ENCODE measurements at regions not wholly inside any gene's neighbourhood (a gene's known extent, or its start where the extent isn't known, plus 50 kb on each side); places are given as distances from the start of the nearest gene placed in this dataset.

DNA sequence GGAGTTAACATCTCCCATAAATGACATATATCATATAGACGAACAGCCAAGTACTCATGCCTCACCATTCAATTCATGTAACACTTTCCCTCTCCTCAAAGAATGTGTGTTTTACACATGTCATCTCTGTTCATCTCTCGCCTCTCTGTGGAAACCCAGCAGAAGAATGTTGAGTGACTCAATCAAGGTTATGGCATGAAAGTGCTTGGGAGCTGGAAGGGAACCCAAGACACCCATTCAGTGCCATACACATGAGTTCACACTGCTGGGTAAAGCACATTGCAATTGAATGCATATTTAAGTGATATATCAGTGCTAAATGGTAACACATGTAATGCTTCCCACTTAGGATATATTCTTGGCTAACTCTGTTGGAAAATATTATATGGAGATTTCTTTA, 322.9 kb downstream of the PTEN start:
- no peak for TF ChIP-seq ZNF501 (tag by site-specific recombination; IDR thresholded peaks at IDR 0.05)
- CTCF ChIA-PET = interaction anchor here (0.9 kb wide), 1 partner anchor 22 kb away, joined by 3 read pairs; no protein-coding TSS in a partner anchor
- no peak overlapping the region for H3K4me3 ChIP-seq (ENCODE audit: low read depth, low read length)
- POLR2A ChIA-PET = no interaction called here
- H3K9me3 ChIP-seq (ENCODE audit: control insufficient read depth, insufficient read depth, low read depth, low read length) = no peaks in the 10 kb centered on the region
- H3K4me1 ChIP-seq (ENCODE audit: control insufficient read depth, insufficient read depth, low read length) = peaks cover 8% of the 10 kb centered on the region
- H3K27ac ChIP-seq (ENCODE audit: extremely low read depth, low read depth, low read length) = no peak overlapping the region
- no peaks in the 10 kb centered on the region for H3K36me3 ChIP-seq (ENCODE audit: control insufficient read depth in 2 of 2, insufficient read depth in 1 of 2, low read length in 2 of 2)

DNA sequence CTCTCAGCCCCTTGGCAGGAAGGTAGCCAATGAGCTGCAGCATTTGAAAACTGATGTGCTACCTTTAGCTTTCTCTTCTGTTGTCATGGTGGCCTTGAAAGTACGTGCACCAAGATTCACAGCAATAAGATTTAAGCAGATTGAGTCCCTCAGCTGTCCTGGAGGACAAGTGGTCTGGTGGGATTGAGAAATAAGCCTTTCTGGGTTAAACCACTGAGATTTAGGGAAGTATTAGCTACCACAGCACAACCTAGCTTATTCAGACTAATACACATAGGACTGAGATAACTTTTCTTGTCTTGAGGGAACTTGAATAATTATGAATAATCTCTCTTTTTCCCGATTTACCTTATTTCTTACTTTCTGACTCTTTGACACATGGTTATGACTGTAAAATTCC, 324.0 kb downstream of the PTEN start:
- H3K27ac ChIP-seq (ENCODE audit: extremely low read depth, low read depth, low read length) = no peak overlapping the region
- ChIA-PET CTCF (interaction anchor here (0.6 kb wide), 1 partner anchor 131 kb away, joined by 3 read pairs; no protein-coding TSS in a partner anchor), POLR2A (no interaction called here)
- peaks cover 3% of the 10 kb centered on the region for H3K4me1 ChIP-seq (ENCODE audit: control insufficient read depth, insufficient read depth, low read length)
- no peak for TF ChIP-seq ZBTB1 (tag by site-specific recombination; IDR thresholded peaks at IDR 0.05)
- TF ChIP-seq ZNF19 (tag by site-specific recombination; IDR thresholded peaks at IDR 0.05; ENCODE audit: low read depth) = no peak
- TF ChIP-seq ZNF214 (tag by site-specific recombination; IDR thresholded peaks at IDR 0.05; ENCODE audit: borderline replicate concordance) = no peak
- TF ChIP-seq, protein P1, sequence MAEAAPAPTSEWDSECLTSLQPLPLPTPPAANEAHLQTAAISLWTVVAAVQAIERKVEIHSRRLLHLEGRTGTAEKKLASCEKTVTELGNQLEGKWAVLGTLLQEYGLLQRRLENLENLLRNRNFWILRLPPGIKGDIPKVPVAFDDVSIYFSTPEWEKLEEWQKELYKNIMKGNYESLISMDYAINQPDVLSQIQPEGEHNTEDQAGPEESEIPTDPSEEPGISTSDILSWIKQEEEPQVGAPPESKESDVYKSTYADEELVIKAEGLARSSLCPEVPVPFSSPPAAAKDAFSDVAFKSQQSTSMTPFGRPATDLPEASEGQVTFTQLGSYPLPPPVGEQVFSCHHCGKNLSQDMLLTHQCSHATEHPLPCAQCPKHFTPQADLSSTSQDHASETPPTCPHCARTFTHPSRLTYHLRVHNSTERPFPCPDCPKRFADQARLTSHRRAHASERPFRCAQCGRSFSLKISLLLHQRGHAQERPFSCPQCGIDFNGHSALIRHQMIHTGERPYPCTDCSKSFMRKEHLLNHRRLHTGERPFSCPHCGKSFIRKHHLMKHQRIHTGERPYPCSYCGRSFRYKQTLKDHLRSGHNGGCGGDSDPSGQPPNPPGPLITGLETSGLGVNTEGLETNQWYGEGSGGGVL (tag by site-specific recombination; IDR thresholded peaks at IDR 0.05) = no peak
- TF ChIP-seq ZNF654 (tag by site-specific recombination; IDR thresholded peaks at IDR 0.05; ENCODE audit: low read depth) = no peak
- TF ChIP-seq, protein P2, sequence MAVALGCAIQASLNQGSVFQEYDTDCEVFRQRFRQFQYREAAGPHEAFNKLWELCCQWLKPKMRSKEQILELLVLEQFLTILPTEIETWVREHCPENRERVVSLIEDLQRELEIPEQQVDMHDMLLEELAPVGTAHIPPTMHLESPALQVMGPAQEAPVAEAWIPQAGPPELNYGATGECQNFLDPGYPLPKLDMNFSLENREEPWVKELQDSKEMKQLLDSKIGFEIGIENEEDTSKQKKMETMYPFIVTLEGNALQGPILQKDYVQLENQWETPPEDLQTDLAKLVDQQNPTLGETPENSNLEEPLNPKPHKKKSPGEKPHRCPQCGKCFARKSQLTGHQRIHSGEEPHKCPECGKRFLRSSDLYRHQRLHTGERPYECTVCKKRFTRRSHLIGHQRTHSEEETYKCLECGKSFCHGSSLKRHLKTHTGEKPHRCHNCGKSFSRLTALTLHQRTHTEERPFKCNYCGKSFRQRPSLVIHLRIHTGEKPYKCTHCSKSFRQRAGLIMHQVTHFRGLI (tag by site-specific recombination; IDR thresholded peaks at IDR 0.05) = no peak
- TF ChIP-seq ZNF112 (tag by site-specific recombination; IDR thresholded peaks at IDR 0.05) = no peak
- TF ChIP-seq, protein P3, sequence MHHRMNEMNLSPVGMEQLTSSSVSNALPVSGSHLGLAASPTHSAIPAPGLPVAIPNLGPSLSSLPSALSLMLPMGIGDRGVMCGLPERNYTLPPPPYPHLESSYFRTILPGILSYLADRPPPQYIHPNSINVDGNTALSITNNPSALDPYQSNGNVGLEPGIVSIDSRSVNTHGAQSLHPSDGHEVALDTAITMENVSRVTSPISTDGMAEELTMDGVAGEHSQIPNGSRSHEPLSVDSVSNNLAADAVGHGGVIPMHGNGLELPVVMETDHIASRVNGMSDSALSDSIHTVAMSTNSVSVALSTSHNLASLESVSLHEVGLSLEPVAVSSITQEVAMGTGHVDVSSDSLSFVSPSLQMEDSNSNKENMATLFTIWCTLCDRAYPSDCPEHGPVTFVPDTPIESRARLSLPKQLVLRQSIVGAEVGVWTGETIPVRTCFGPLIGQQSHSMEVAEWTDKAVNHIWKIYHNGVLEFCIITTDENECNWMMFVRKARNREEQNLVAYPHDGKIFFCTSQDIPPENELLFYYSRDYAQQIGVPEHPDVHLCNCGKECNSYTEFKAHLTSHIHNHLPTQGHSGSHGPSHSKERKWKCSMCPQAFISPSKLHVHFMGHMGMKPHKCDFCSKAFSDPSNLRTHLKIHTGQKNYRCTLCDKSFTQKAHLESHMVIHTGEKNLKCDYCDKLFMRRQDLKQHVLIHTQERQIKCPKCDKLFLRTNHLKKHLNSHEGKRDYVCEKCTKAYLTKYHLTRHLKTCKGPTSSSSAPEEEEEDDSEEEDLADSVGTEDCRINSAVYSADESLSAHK (tag by site-specific recombination; IDR thresholded peaks at IDR 0.05) = no peak
- H3K9me3 ChIP-seq (ENCODE audit: control insufficient read depth, insufficient read depth, low read depth, low read length) = no peaks in the 10 kb centered on the region
- H3K36me3 ChIP-seq (ENCODE audit: control insufficient read depth in 2 of 2, insufficient read depth in 1 of 2, low read length in 2 of 2) = no peaks in the 10 kb centered on the region
- no peak overlapping the region for H3K4me3 ChIP-seq (ENCODE audit: low read depth, low read length)

DNA sequence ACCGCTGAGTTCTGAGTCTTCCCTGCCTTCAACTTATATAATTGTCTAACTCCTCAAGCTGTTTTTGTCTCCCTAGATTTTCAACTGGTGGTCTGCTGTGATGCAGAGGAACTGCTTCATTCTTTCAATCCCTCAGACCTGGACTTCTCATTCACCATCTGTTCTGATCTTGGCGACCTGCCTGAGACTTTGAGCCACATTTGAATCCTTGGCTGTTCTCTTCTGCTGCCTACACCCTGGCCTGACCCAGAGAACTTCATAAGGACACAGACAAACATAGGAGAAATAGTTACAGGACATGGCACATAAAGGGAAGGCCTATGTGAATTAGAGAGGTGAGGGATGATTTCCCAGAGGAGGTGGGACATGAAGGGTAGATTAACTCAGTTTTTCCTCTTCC, 326.7 kb downstream of the PTEN start:
- H3K4me1 ChIP-seq (ENCODE audit: control insufficient read depth, insufficient read depth, low read length) = peaks cover 4% of the 10 kb centered on the region
- no peaks in the 10 kb centered on the region for H3K9me3 ChIP-seq (ENCODE audit: control insufficient read depth, insufficient read depth, low read depth, low read length)
- ChIA-PET POLR2A (no interaction called here), CTCF (interaction anchor here (1.2 kb wide), 1 partner anchor 13 kb away, joined by 4 read pairs; no protein-coding TSS in a partner anchor)
- no peaks in the 10 kb centered on the region for H3K36me3 ChIP-seq (ENCODE audit: control insufficient read depth in 2 of 2, insufficient read depth in 1 of 2, low read length in 2 of 2)
- H3K4me3 ChIP-seq (ENCODE audit: low read depth, low read length) = no peak overlapping the region
- TF ChIP-seq KLF7 (tag by site-specific recombination; IDR thresholded peaks at IDR 0.05; ENCODE audit: borderline replicate concordance) = no peak
- peak; percentile 46; the same call in 1 of the 2 replicates for TF ChIP-seq ZNF341 (tag by site-specific recombination; IDR thresholded peaks at IDR 0.05; ENCODE audit: low read depth)
- no peak for TF ChIP-seq ZNF211 (tag by site-specific recombination; IDR thresholded peaks at IDR 0.05; ENCODE audit: low read depth)
- TF ChIP-seq ZNF350 (tag by site-specific recombination; IDR thresholded peaks at IDR 0.05) = no peak
- TF ChIP-seq ZNF175 (tag by site-specific recombination; IDR thresholded peaks at IDR 0.05) = no peak
- no peak for TF ChIP-seq ZNF600 (tag by site-specific recombination; IDR thresholded peaks at IDR 0.05)
- TF ChIP-seq, protein P4, sequence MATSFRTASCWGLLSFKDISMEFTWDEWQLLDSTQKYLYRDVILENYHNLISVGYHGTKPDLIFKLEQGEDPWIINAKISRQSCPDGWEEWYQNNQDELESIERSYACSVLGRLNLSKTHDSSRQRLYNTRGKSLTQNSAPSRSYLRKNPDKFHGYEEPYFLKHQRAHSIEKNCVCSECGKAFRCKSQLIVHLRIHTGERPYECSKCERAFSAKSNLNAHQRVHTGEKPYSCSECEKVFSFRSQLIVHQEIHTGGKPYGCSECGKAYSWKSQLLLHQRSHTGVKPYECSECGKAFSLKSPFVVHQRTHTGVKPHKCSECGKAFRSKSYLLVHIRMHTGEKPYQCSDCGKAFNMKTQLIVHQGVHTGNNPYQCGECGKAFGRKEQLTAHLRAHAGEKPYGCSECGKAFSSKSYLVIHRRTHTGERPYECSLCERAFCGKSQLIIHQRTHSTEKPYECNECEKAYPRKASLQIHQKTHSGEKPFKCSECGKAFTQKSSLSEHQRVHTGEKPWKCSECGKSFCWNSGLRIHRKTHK (tag by site-specific recombination; IDR thresholded peaks at IDR 0.05) = no peak
- no peak for TF ChIP-seq ZNF416 (tag by site-specific recombination; IDR thresholded peaks at IDR 0.05)
- TF ChIP-seq ZBTB1 (tag by site-specific recombination; IDR thresholded peaks at IDR 0.05) = no peak
- no peak overlapping the region for H3K27ac ChIP-seq (ENCODE audit: extremely low read depth, low read depth, low read length)
